ENCODE measurements at regions not wholly inside any gene's neighbourhood (a gene's known extent, or its start where the extent isn't known, plus 50 kb on each side); places are given as distances from the start of the nearest gene placed in this dataset.

- DNase-seq (ENCODE audit: low read depth, low spot score) = no peak
Observed at GRCh38 chr14:38330275-38330674, 74.4 kb upstream of the CLEC14A start.

GRCh38 chr14:38329246-38329645 is 73.4 kb upstream of the CLEC14A start:
- DNase-seq (ENCODE audit: low read depth, low spot score) = no peak

- no peak for DNase-seq (ENCODE audit: low read depth, low spot score)
Observed at GRCh38 chr14:38316922-38317321, 61.0 kb upstream of the CLEC14A start.

GRCh38 chr14:38311655-38312054 is 55.8 kb upstream of the CLEC14A start:
- no peak for DNase-seq (ENCODE audit: low read depth, low spot score)

- no peak for DNase-seq (ENCODE audit: low read depth, low spot score)
Observed at GRCh38 chr14:38310420-38310995, 54.6 kb upstream of the CLEC14A start.

- DNase-seq (ENCODE audit: low read depth, low spot score) = no peak
Observed at GRCh38 chr14:38309522-38310277, 53.8 kb upstream of the CLEC14A start.
